Neural cell (in vitro differentiated cells): ENCODE measurements at regions not wholly inside any gene's neighbourhood (a gene's known extent, or its start where the extent isn't known, plus 50 kb on each side); places are given as distances from the start of the nearest gene placed in this dataset.

Experiments used
- H2AFZ ChIP-seq: fragments of 200-600, 300-800 bp; sonication (generic), shearing (Covaris generic); 2 replicates; pipeline ENCODE4 v1.6.0; 2014; ENCODE audit warnings: low read depth, mild to moderate bottlenecking, antibody characterized with exemption, low read length, moderate library complexity
- H3F3A ChIP-seq: fragments of 200-600 bp; shearing (Covaris generic); 2 replicates; pipeline ENCODE4 v1.6.1; 2016; ENCODE audit warnings: mild to moderate bottlenecking, moderate library complexity, mixed read lengths, antibody characterized with exemption, low read length; ENCODE audit not compliant: insufficient read depth, poor library complexity, severe bottlenecking
- H3K27ac ChIP-seq: fragments of 200-600, 300-800 bp; sonication (generic), shearing (Covaris generic); 2 replicates; pipeline ENCODE4 v1.5.1; 2014; ENCODE audit warnings: mild to moderate bottlenecking, low read length, moderate library complexity
- H3K27me3 ChIP-seq: fragments of 300-800, 200-600 bp; sonication (generic), shearing (Covaris generic); 2 replicates; pipeline ENCODE4 v1.6.0; 2014; ENCODE audit warnings: mild to moderate bottlenecking, low read depth, low read length, moderate library complexity; ENCODE audit not compliant: insufficient read depth
- H3K36me3 ChIP-seq: fragments of 300-800, 200-600 bp; sonication (generic), shearing (Covaris generic); 2 replicates; pipeline ENCODE4 v1.5.1; 2014; ENCODE audit warnings: mild to moderate bottlenecking, antibody characterized with exemption, low read length, moderate library complexity; ENCODE audit not compliant: insufficient read depth
- H3K4me2 ChIP-seq: fragments of 300-800, 200-600 bp; sonication (generic), shearing (Covaris generic); 2 replicates; pipeline ENCODE4 v1.6.0; 2014; ENCODE audit warnings: mild to moderate bottlenecking, low read length
- H3K4me3 ChIP-seq: fragments of 300-800, 200-600 bp; sonication (generic), shearing (Covaris generic); 2 replicates; pipeline ENCODE4 v1.5.1; 2014; ENCODE audit warnings: mild to moderate bottlenecking, low read length, moderate library complexity
- H3K79me2 ChIP-seq: fragments of 200-600 bp; shearing (Covaris generic); replicated peaks from 2 replicates; pipeline ENCODE4 v1.6.0; 2014; ENCODE audit warnings: mild to moderate bottlenecking, low read length, moderate library complexity; ENCODE audit not compliant: insufficient read depth
- H3K9ac ChIP-seq: fragments of 300-800, 200-600 bp; sonication (generic), shearing (Covaris generic); 2 replicates; pipeline ENCODE4 v1.6.1; 2016; ENCODE audit warnings: mild to moderate bottlenecking, low read length, mixed read lengths
- H3K9me2 ChIP-seq: fragments of 200-600 bp; shearing (Covaris generic); 2 replicates; pipeline ENCODE4 v1.6.1; 2016; ENCODE audit warnings: mild to moderate bottlenecking, low read length, mixed read lengths; ENCODE audit not compliant: insufficient read depth
- H3K9me3 ChIP-seq: fragments of 200-600, 300-800 bp; sonication (generic), shearing (Covaris generic); 2 replicates; pipeline ENCODE4 v1.6.1; 2016; ENCODE audit warnings: mild to moderate bottlenecking, mixed run types, low read length, moderate library complexity, mixed read lengths
- H4K20me1 ChIP-seq: fragments of 200-600 bp; shearing (Covaris generic); 2 replicates; pipeline ENCODE4 v1.6.1; 2016; ENCODE audit warnings: mild to moderate bottlenecking, mixed run types; ENCODE audit not compliant: insufficient read depth
- EP300 ChIP-seq: fragments of 450-650 bp; conservative IDR thresholded peaks from 2 replicates; pipeline ENCODE4 v1.6.1; 2014; ENCODE audit warnings: antibody characterized with exemption, mild to moderate bottlenecking, moderate library complexity; ENCODE audit not compliant: poor library complexity, severe bottlenecking
- EZH2 ChIP-seq: fragments of 200-600, 300-800 bp; shearing (Covaris generic), sonication (generic); IDR thresholded peaks from 2 replicates; pipeline ENCODE4 v1.6.1; 2014; ENCODE audit warnings: antibody characterized with exemption, low read length, borderline replicate concordance, mild to moderate bottlenecking; ENCODE audit not compliant: insufficient read depth, poor library complexity, severe bottlenecking
- MXI1 ChIP-seq: fragments of 450-650 bp; conservative IDR thresholded peaks from 2 replicates; pipeline ENCODE4 v1.6.1; 2014; ENCODE audit warnings: antibody characterized with exemption, mild to moderate bottlenecking; ENCODE audit not compliant: poor library complexity, severe bottlenecking
- POLR2AphosphoS5 ChIP-seq: IDR thresholded peaks from 2 replicates; pipeline ENCODE4 v1.6.1; 2012
- RAD21 ChIP-seq: fragments of 450-650 bp; conservative IDR thresholded peaks from 2 replicates; pipeline ENCODE4 v1.6.1; 2014; ENCODE audit warnings: antibody characterized with exemption, mild to moderate bottlenecking, moderate library complexity
- SMC3 ChIP-seq: fragments of 450-650 bp; conservative IDR thresholded peaks from 2 replicates; pipeline ENCODE4 v1.6.1; 2014; ENCODE audit warnings: antibody characterized with exemption, mild to moderate bottlenecking, moderate library complexity; ENCODE audit not compliant: poor library complexity
- TAF1 ChIP-seq: IDR thresholded peaks from 2 replicates; pipeline ENCODE4 v1.6.1; 2012; ENCODE audit warnings: low read depth
- TF ChIP-seq, protein P1 (sequence below): IDR thresholded peaks from 2 replicates; pipeline ENCODE4 v1.6.1; 2012; ENCODE audit warnings: borderline replicate concordance
- TF ChIP-seq, protein P2 (sequence below): fragments of 450-650 bp; IDR thresholded peaks from 2 replicates; pipeline ENCODE4 v1.5.1; 2014; ENCODE audit warnings: antibody characterized with exemption, mild to moderate bottlenecking, moderate library complexity; ENCODE audit not compliant: poor library complexity, severe bottlenecking

DNA sequence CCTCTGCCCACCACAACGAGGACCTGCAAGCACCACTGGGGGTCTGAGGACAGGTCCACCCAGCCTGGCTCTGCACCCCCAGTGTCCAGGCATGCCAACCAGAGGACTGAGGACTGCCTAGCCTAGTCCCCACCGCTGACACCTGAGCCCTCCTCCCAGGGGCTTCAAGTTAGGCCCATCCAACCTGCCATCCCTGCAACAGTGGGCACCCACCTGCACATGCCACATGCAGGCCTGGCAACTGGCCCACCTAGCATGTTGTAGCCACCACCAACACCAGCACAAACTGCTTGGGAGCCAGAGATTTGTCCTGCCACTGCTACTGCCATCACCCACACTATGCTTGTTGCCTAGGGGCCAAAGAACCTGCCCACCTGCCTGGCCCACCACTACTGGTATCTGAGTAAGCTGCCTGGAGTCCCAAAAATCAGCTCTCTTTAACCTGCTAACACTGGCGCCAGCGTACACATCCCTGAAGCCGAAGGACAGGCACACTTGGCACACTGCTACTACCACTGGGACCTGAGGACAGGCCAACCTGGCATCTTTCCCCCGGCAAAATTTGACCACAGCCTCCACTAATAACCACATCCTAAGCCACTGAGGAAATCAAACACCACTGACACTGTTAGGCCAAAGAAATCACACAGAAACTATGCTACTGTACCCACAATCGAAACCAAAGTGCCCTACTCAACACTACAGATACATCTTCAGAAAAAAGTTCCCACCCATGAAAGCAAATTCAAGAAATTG is 61.5 kb downstream of the PSMG1 start:
- Histone ChIP-seq H3K79me2 (no peaks in the 10 kb centered on the region), H3K4me2 (no peak overlapping the region), H3K36me3 (no peaks in the 10 kb centered on the region), H4K20me1 (no peaks in the 10 kb centered on the region), H3K9me3 (peaks cover 13% of the 10 kb centered on the region), H3F3A (no peaks in the 10 kb centered on the region), H3K9ac (no peak overlapping the region), H2AFZ (no peak overlapping the region), H3K27me3 (no peaks in the 10 kb centered on the region), H3K9me2 (no peaks in the 10 kb centered on the region), H3K27ac (no peak overlapping the region), H3K4me3 (no peak overlapping the region)
- TF ChIP-seq MXI1 (no peak), POLR2AphosphoS5 (no peak), EZH2 (no peak), SMC3 (no peak), TAF1 (no peak), RAD21 (no peak), EP300 (no peak)
- TF ChIP-seq, protein P1, sequence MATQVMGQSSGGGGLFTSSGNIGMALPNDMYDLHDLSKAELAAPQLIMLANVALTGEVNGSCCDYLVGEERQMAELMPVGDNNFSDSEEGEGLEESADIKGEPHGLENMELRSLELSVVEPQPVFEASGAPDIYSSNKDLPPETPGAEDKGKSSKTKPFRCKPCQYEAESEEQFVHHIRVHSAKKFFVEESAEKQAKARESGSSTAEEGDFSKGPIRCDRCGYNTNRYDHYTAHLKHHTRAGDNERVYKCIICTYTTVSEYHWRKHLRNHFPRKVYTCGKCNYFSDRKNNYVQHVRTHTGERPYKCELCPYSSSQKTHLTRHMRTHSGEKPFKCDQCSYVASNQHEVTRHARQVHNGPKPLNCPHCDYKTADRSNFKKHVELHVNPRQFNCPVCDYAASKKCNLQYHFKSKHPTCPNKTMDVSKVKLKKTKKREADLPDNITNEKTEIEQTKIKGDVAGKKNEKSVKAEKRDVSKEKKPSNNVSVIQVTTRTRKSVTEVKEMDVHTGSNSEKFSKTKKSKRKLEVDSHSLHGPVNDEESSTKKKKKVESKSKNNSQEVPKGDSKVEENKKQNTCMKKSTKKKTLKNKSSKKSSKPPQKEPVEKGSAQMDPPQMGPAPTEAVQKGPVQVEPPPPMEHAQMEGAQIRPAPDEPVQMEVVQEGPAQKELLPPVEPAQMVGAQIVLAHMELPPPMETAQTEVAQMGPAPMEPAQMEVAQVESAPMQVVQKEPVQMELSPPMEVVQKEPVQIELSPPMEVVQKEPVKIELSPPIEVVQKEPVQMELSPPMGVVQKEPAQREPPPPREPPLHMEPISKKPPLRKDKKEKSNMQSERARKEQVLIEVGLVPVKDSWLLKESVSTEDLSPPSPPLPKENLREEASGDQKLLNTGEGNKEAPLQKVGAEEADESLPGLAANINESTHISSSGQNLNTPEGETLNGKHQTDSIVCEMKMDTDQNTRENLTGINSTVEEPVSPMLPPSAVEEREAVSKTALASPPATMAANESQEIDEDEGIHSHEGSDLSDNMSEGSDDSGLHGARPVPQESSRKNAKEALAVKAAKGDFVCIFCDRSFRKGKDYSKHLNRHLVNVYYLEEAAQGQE = no peak
- TF ChIP-seq, protein P2, sequence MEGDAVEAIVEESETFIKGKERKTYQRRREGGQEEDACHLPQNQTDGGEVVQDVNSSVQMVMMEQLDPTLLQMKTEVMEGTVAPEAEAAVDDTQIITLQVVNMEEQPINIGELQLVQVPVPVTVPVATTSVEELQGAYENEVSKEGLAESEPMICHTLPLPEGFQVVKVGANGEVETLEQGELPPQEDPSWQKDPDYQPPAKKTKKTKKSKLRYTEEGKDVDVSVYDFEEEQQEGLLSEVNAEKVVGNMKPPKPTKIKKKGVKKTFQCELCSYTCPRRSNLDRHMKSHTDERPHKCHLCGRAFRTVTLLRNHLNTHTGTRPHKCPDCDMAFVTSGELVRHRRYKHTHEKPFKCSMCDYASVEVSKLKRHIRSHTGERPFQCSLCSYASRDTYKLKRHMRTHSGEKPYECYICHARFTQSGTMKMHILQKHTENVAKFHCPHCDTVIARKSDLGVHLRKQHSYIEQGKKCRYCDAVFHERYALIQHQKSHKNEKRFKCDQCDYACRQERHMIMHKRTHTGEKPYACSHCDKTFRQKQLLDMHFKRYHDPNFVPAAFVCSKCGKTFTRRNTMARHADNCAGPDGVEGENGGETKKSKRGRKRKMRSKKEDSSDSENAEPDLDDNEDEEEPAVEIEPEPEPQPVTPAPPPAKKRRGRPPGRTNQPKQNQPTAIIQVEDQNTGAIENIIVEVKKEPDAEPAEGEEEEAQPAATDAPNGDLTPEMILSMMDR = no peak

DNA sequence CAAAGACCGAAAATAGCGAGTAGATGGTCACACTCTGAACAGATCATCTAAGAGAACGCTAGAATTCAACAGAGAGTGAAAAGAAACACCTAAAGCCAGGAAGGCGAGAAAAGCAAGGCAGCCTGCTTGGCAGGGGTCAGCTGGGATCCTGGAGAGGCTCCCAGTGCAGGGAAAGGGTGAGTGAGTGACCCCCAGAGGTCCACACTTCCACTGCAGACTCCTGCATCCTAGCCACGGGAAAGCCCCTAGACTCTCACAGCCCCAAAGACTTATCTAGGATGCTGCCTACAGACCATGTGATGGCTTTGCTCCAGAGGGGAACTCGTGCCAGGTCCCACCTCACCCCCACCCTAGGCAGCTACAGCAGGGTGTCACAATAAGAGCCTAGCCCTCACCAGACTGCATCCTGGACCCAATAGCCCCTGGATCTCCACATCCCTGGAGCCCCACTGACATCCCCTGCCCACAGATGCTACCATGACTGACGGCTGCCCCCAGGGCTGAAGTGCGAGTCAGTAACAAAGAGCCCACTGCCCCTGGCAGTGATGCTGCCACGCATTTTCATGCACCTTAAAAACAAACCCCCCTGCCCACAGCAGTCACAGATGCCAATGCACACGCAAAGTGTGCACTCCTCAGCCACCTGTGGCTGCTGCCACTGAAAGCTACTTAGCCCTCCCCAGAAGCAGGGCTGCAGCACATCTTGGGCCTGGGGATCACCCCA is 62.2 kb downstream of the PSMG1 start:
- Histone ChIP-seq H3F3A (no peaks in the 10 kb centered on the region), H3K9me3 (peaks cover 13% of the 10 kb centered on the region), H3K36me3 (no peaks in the 10 kb centered on the region), H3K4me2 (no peak overlapping the region), H3K9ac (no peak overlapping the region), H3K9me2 (no peaks in the 10 kb centered on the region), H3K27me3 (no peaks in the 10 kb centered on the region), H3K4me3 (no peak overlapping the region), H4K20me1 (no peaks in the 10 kb centered on the region), H3K27ac (no peak overlapping the region), H2AFZ (no peak overlapping the region), H3K79me2 (no peaks in the 10 kb centered on the region)
- TF ChIP-seq MXI1 (no peak), EP300 (no peak), RAD21 (no peak), EZH2 (no peak), TAF1 (no peak), SMC3 (no peak), POLR2AphosphoS5 (no peak)
- TF ChIP-seq, protein P2 = no peak
- TF ChIP-seq, protein P1 = no peak
